ENCODE measurements at regions not wholly inside any gene's neighbourhood (a gene's known extent, or its start where the extent isn't known, plus 50 kb on each side); places are given as distances from the start of the nearest gene placed in this dataset.
A peak's percentile ranks its signal among the peaks of the same experiment; 100 is the strongest.

GRCh38 chr21:35540950-35541638 lies 492.0 kb upstream of the RUNX1 start:
- Mint-ChIP-seq H3K9me3 (peaks cover 2% of the 10 kb centered on the region), H3K27me3 (ENCODE audit: low read depth) (no peaks in the 10 kb centered on the region), H3K27ac (no peak overlapping the region), H3K4me3 (no peak overlapping the region), H3K36me3 (ENCODE audit: low read depth) (no peaks in the 10 kb centered on the region), H3K4me1 (ENCODE audit: low read depth) (no peaks in the 10 kb centered on the region)
- DNase-seq = no peak
- CTCF ChIA-PET = no interaction called here
- intact Hi-C loops (cut with micrococcal nuclease) = no loop called here

- CTCF ChIA-PET = no interaction called here
- DNase-seq = no peak
- intact Hi-C loops (cut with micrococcal nuclease) = no loop called here
- Mint-ChIP-seq H3K9me3 (peaks cover 11% of the 10 kb centered on the region), H3K27me3 (ENCODE audit: low read depth) (no peaks in the 10 kb centered on the region), H3K27ac (no peak overlapping the region), H3K36me3 (ENCODE audit: low read depth) (no peaks in the 10 kb centered on the region), H3K4me1 (ENCODE audit: low read depth) (no peaks in the 10 kb centered on the region), H3K4me3 (no peak overlapping the region)
These were observed 489.3 kb upstream of the RUNX1 start for GRCh38 chr21:35538386-35538785.

GRCh38 chr21:35537604-35538003 lies 488.5 kb upstream of the RUNX1 start:
- H3K4me3 Mint-ChIP-seq = no peak overlapping the region
- H3K4me1 Mint-ChIP-seq (ENCODE audit: low read depth) = no peaks in the 10 kb centered on the region
- H3K9me3 Mint-ChIP-seq = peaks cover 11% of the 10 kb centered on the region
- intact Hi-C loops (cut with micrococcal nuclease) = no loop called here
- DNase-seq = no peak
- H3K36me3 Mint-ChIP-seq (ENCODE audit: low read depth) = no peaks in the 10 kb centered on the region
- no peaks in the 10 kb centered on the region for H3K27me3 Mint-ChIP-seq (ENCODE audit: low read depth)
- H3K27ac Mint-ChIP-seq = no peak overlapping the region
- CTCF ChIA-PET = no interaction called here

GRCh38 chr21:35533893-35534292 lies 484.8 kb upstream of the RUNX1 start:
- intact Hi-C loops (cut with micrococcal nuclease) = no loop called here
- Mint-ChIP-seq H3K4me1 (ENCODE audit: low read depth) (peaks cover 9% of the 10 kb centered on the region), H3K27ac (no peak overlapping the region), H3K9me3 (peaks cover 11% of the 10 kb centered on the region), H3K4me3 (no peak overlapping the region), H3K27me3 (ENCODE audit: low read depth) (no peaks in the 10 kb centered on the region), H3K36me3 (ENCODE audit: low read depth) (no peaks in the 10 kb centered on the region)
- DNase-seq = no peak
- CTCF ChIA-PET = no interaction called here

GRCh38 chr21:35530766-35531165 lies 481.7 kb upstream of the RUNX1 start:
- peaks cover 6% of the 10 kb centered on the region for H3K9me3 Mint-ChIP-seq
- no peaks in the 10 kb centered on the region for H3K36me3 Mint-ChIP-seq (ENCODE audit: low read depth)
- intact Hi-C loops (cut with micrococcal nuclease) = no loop called here
- H3K4me3 Mint-ChIP-seq = no peak overlapping the region
- CTCF ChIA-PET = interaction anchor here (0.6 to 0.7 kb wide), 2 partner anchors 8 to 52 kb away, joined by 3 read pairs; no protein-coding TSS in a partner anchor
- H3K27me3 Mint-ChIP-seq (ENCODE audit: low read depth) = no peaks in the 10 kb centered on the region
- H3K4me1 Mint-ChIP-seq (ENCODE audit: low read depth) = peaks cover 36% of the 10 kb centered on the region
- DNase-seq = no peak
- H3K27ac Mint-ChIP-seq = no peak overlapping the region

- CTCF ChIA-PET = interaction anchor here (1.0 to 1.5 kb wide), 3 partner anchors 53 to 836 kb away, joined by 3 to 4 read pairs (median 3); no protein-coding TSS in a partner anchor
- Mint-ChIP-seq H3K27me3 (ENCODE audit: low read depth) (no peaks in the 10 kb centered on the region), H3K4me1 (ENCODE audit: low read depth) (peaks cover 46% of the 10 kb centered on the region), H3K27ac (peak overlapping the region; percentile 87), H3K9me3 (no peaks in the 10 kb centered on the region), H3K4me3 (peak overlapping the region; percentile 82), H3K36me3 (ENCODE audit: low read depth) (no peaks in the 10 kb centered on the region)
- DNase-seq = peak; percentile 14
- intact Hi-C loops (cut with micrococcal nuclease) = loop anchor here (2.0 to 5.0 kb wide), 7 partner anchors 49 to 1002 kb away; no protein-coding TSS in a partner anchor
These were observed 480.2 kb upstream of the RUNX1 start for GRCh38 chr21:35529171-35529863.

GRCh38 chr21:35528116-35529042 lies 479.3 kb upstream of the RUNX1 start:
- Mint-ChIP-seq H3K27me3 (ENCODE audit: low read depth) (no peaks in the 10 kb centered on the region), H3K9me3 (no peaks in the 10 kb centered on the region), H3K36me3 (ENCODE audit: low read depth) (no peaks in the 10 kb centered on the region), H3K27ac (peak overlapping the region; percentile 87), H3K4me3 (peak overlapping the region; percentile 82), H3K4me1 (ENCODE audit: low read depth) (peaks cover 46% of the 10 kb centered on the region)
- DNase-seq = peak; percentile 80
- CTCF ChIA-PET = interaction anchor here (1.0 to 1.5 kb wide), 3 partner anchors 52 to 835 kb away, joined by 3 to 4 read pairs (median 3); no protein-coding TSS in a partner anchor
- intact Hi-C loops (cut with micrococcal nuclease) = loop anchor here (2.0 to 5.0 kb wide), 7 partner anchors 50 to 1001 kb away; no protein-coding TSS in a partner anchor

GRCh38 chr21:35527358-35527757 lies 478.3 kb upstream of the RUNX1 start:
- CTCF ChIA-PET = interaction anchor here (0.6 kb wide), 1 partner anchor 394 kb away, joined by 4 read pairs; no protein-coding TSS in a partner anchor
- DNase-seq = no peak
- no peaks in the 10 kb centered on the region for H3K9me3 Mint-ChIP-seq
- H3K36me3 Mint-ChIP-seq (ENCODE audit: low read depth) = no peaks in the 10 kb centered on the region
- peak overlapping the region; percentile 87 for H3K27ac Mint-ChIP-seq
- intact Hi-C loops (cut with micrococcal nuclease) = loop anchor here (5.0 kb wide), 4 partner anchors 50 to 1000 kb away; no protein-coding TSS in a partner anchor
- no peak overlapping the region for H3K4me3 Mint-ChIP-seq
- no peaks in the 10 kb centered on the region for H3K27me3 Mint-ChIP-seq (ENCODE audit: low read depth)
- H3K4me1 Mint-ChIP-seq (ENCODE audit: low read depth) = peaks cover 46% of the 10 kb centered on the region

- intact Hi-C loops (cut with micrococcal nuclease) = loop anchor here (1.0 to 5.0 kb wide), 5 partner anchors 14 to 998 kb away; no protein-coding TSS in a partner anchor
These were observed 476.3 kb upstream of the RUNX1 start for GRCh38 chr21:35525443-35525842.

GRCh38 chr21:35521852-35522505 lies 472.9 kb upstream of the RUNX1 start:
- DNase-seq = no peak
- CTCF ChIA-PET = no interaction called here
- no peaks in the 10 kb centered on the region for H3K9me3 Mint-ChIP-seq
- H3K36me3 Mint-ChIP-seq (ENCODE audit: low read depth) = no peaks in the 10 kb centered on the region
- no peaks in the 10 kb centered on the region for H3K27me3 Mint-ChIP-seq (ENCODE audit: low read depth)
- intact Hi-C loops (cut with micrococcal nuclease) = no loop called here
- no peak overlapping the region for H3K4me3 Mint-ChIP-seq
- no peak overlapping the region for H3K27ac Mint-ChIP-seq
- peaks cover 24% of the 10 kb centered on the region for H3K4me1 Mint-ChIP-seq (ENCODE audit: low read depth)

More at GRCh38 chr21:35525443-35525842, 476.3 kb upstream of the RUNX1 start:
- no peak overlapping the region for H3K4me3 Mint-ChIP-seq
- CTCF ChIA-PET = interaction anchor here (1.2 kb wide), 1 partner anchor 22 kb away, joined by 3 read pairs; no protein-coding TSS in a partner anchor
- peak overlapping the region; percentile 4 for H3K27ac Mint-ChIP-seq
- no peaks in the 10 kb centered on the region for H3K9me3 Mint-ChIP-seq
- H3K27me3 Mint-ChIP-seq (ENCODE audit: low read depth) = no peaks in the 10 kb centered on the region
- peaks cover 46% of the 10 kb centered on the region for H3K4me1 Mint-ChIP-seq (ENCODE audit: low read depth)
- DNase-seq = peak; percentile 53
- no peaks in the 10 kb centered on the region for H3K36me3 Mint-ChIP-seq (ENCODE audit: low read depth)

GRCh38 chr21:35521293-35521692 lies 472.2 kb upstream of the RUNX1 start:
- H3K4me1 Mint-ChIP-seq (ENCODE audit: low read depth) = peaks cover 22% of the 10 kb centered on the region
- CTCF ChIA-PET = no interaction called here
- intact Hi-C loops (cut with micrococcal nuclease) = no loop called here
- H3K4me3 Mint-ChIP-seq = no peak overlapping the region
- H3K27ac Mint-ChIP-seq = no peak overlapping the region
- H3K27me3 Mint-ChIP-seq (ENCODE audit: low read depth) = no peaks in the 10 kb centered on the region
- H3K9me3 Mint-ChIP-seq = no peaks in the 10 kb centered on the region
- no peaks in the 10 kb centered on the region for H3K36me3 Mint-ChIP-seq (ENCODE audit: low read depth)
- no peak for DNase-seq
